Suprapubic skin (tissue), 4 donors: ENCODE measurements at regions not wholly inside any gene's neighbourhood (a gene's known extent, or its start where the extent isn't known, plus 50 kb on each side); places are given as distances from the start of the nearest gene placed in this dataset.

ENCODE experiments used
- EP300 ChIP-seq: sonication (generic); formaldehyde crosslinking; IDR thresholded peaks from one replicate; pipeline ENCODE4 v1.6.1; 2017; ENCODE audit warnings: antibody characterized with exemption
- POLR2A ChIP-seq, 2 donors: fragments of 450-650 bp; IDR thresholded peaks; one replicate each; pipeline ENCODE4 v1.6.1; 2017; ENCODE audit warnings: antibody characterized with exemption in 2 of 2, mild to moderate bottlenecking in 2 of 2, moderate library complexity in 2 of 2
- POLR2AphosphoS5 ChIP-seq, 3 donors: sonication (generic); formaldehyde crosslinking; IDR thresholded peaks; one replicate each; pipeline ENCODE4 v1.6.1; 2017; ENCODE audit warnings: antibody characterized with exemption in 3 of 3
- TF ChIP-seq, protein P1 (sequence below), 2 donors: fragments of 200-600 bp in 1 of 2; fragments of 450-650 bp in 1 of 2; sonication (generic) in 1 of 2; IDR thresholded peaks; one replicate each; pipeline ENCODE4 v1.5.1; 2016 to 2019; ENCODE audit warnings: antibody characterized with exemption in 2 of 2, mild to moderate bottlenecking in 1 of 2, moderate library complexity in 1 of 2

DNA sequence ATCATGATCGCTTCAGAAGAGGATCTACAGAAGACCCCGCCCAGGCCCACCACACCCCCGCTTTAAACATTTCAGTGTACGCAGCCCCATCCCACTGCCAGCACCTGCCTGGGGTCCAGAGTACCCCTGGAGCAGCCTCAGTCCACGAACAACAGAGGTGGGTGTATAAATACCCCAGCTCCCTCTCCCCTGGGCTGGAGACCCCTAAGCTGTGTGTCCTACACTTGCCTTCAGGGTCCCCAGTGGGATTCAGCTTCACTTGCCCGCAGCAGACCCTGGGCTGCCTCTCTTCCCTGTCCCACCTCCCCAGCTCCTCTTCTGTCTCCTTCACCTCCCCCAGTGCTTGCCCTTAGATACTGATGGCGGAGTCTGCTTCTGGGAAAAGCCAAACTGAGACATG is 105.7 kb downstream of the RBFOX3 start:
- TF ChIP-seq POLR2A (IDR thresholded peaks at IDR 0.05) (no peak), POLR2AphosphoS5 (IDR thresholded peaks at IDR 0.05) (no peak), EP300 (no peak)
- TF ChIP-seq, protein P1, sequence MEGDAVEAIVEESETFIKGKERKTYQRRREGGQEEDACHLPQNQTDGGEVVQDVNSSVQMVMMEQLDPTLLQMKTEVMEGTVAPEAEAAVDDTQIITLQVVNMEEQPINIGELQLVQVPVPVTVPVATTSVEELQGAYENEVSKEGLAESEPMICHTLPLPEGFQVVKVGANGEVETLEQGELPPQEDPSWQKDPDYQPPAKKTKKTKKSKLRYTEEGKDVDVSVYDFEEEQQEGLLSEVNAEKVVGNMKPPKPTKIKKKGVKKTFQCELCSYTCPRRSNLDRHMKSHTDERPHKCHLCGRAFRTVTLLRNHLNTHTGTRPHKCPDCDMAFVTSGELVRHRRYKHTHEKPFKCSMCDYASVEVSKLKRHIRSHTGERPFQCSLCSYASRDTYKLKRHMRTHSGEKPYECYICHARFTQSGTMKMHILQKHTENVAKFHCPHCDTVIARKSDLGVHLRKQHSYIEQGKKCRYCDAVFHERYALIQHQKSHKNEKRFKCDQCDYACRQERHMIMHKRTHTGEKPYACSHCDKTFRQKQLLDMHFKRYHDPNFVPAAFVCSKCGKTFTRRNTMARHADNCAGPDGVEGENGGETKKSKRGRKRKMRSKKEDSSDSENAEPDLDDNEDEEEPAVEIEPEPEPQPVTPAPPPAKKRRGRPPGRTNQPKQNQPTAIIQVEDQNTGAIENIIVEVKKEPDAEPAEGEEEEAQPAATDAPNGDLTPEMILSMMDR (IDR thresholded peaks at IDR 0.05) = no peak
